Fibroblast of the aortic adventitia (primary cell): ENCODE measurements at regions not wholly inside any gene's neighbourhood (a gene's known extent, or its start where the extent isn't known, plus 50 kb on each side); places are given as distances from the start of the nearest gene placed in this dataset.

Source experiments
- DNase-seq: peaks from one replicate; pipeline ENCODE4 v3.0.0-alpha.2; 2010; ENCODE audit warnings: low read depth
- H3K4me3 ChIP-seq: 2 replicates; pipeline ENCODE4 v1.5.1; 2011; ENCODE audit warnings: low read depth, mild to moderate bottlenecking, control low read depth, low read length, moderate library complexity
- CTCF ChIP-seq: IDR thresholded peaks from 2 replicates; pipeline ENCODE4 v1.5.1; 2011; ENCODE audit warnings: mild to moderate bottlenecking, low read length, control low read depth, inconsistent platforms; ENCODE audit not compliant: insufficient read depth

- no peak for DNase-seq
- TF ChIP-seq CTCF, result no peak
- no peak overlapping the region for H3K4me3 ChIP-seq
Observed at GRCh38 chr2:177020524-177021119, 192.0 kb upstream of the HNRNPA3 start.

GRCh38 chr2:177021706-177022343, 190.8 kb upstream of the HNRNPA3 start:
- no peak for DNase-seq
- no peak overlapping the region for H3K4me3 ChIP-seq
- no peak for TF ChIP-seq CTCF

- no peak for DNase-seq
- no peak for TF ChIP-seq CTCF
- H3K4me3 ChIP-seq, result no peak overlapping the region
Observed at GRCh38 chr2:177024765-177025164, 187.8 kb upstream of the HNRNPA3 start.

GRCh38 chr2:177026253-177026652, 186.3 kb upstream of the HNRNPA3 start:
- TF ChIP-seq CTCF, result no peak
- no peak overlapping the region for H3K4me3 ChIP-seq
- DNase-seq, result no peak

GRCh38 chr2:177026956-177027355, 185.6 kb upstream of the HNRNPA3 start:
- DNase-seq, result no peak
- no peak overlapping the region for H3K4me3 ChIP-seq
- TF ChIP-seq CTCF, result no peak

- H3K4me3 ChIP-seq, result no peak overlapping the region
- TF ChIP-seq CTCF, result no peak
- DNase-seq, result no peak
Observed at GRCh38 chr2:177028296-177028695, 184.3 kb upstream of the HNRNPA3 start.

- no peak for DNase-seq
- TF ChIP-seq CTCF, result no peak
- H3K4me3 ChIP-seq, result no peak overlapping the region
Observed at GRCh38 chr2:177029075-177029474, 183.5 kb upstream of the HNRNPA3 start.
